GM12878 (cell line): ENCODE measurements at regions not wholly inside any gene's neighbourhood (a gene's known extent, or its start where the extent isn't known, plus 50 kb on each side); places are given as distances from the start of the nearest gene placed in this dataset.

Experiments
- CBFB ChIP-seq: IDR thresholded peaks from 2 replicates; pipeline ENCODE4 v1.6.1; 2016; ENCODE audit warnings: antibody characterized with exemption, low read depth
- CREB1 ChIP-seq: IDR thresholded peaks from 2 replicates; pipeline ENCODE4 v1.6.1; 2012; ENCODE audit warnings: low read depth, mild to moderate bottlenecking, inconsistent platforms
- E2F8 ChIP-seq: fragments of 450-650 bp; IDR thresholded peaks from 2 replicates; pipeline ENCODE4 v1.6.1; 2018; ENCODE audit warnings: mild to moderate bottlenecking, low read depth, moderate library complexity; ENCODE audit not compliant: partially characterized antibody
- ETV6 ChIP-seq, 2 experiments: fragments of 450-650 bp in 1 of 2; IDR thresholded peaks in 1 of 2; conservative IDR thresholded peaks in 1 of 2; 2 replicates each; pipeline ENCODE4 v1.6.1; 2014; ENCODE audit warnings: antibody characterized with exemption in 1 of 2, borderline replicate concordance in 1 of 2, low read depth in 1 of 2, mild to moderate bottlenecking in 1 of 2, moderate library complexity in 1 of 2
- MAX ChIP-seq: IDR thresholded peaks from 2 replicates; pipeline ENCODE4 v1.6.1; 2012; ENCODE audit warnings: low read depth, low read length, improper control_type of control experiment
- NR2C2 ChIP-seq: IDR thresholded peaks from 2 replicates; pipeline ENCODE4 v1.6.1; 2011; ENCODE audit warnings: borderline replicate concordance, low read depth; ENCODE audit not compliant: control insufficient read depth, insufficient read length
- USF1 ChIP-seq: IDR thresholded peaks from 2 replicates; pipeline ENCODE4 v1.6.1; 2011; ENCODE audit warnings: borderline replicate concordance, low read depth, mild to moderate bottlenecking, moderate library complexity, mixed read lengths, low read length; ENCODE audit not compliant: insufficient read depth; ENCODE audit errors: extremely low read length
- ZNF274 ChIP-seq: IDR thresholded peaks from one replicate; pipeline ENCODE4 v1.8.0; 2011; ENCODE audit not compliant: insufficient read length, insufficient read depth

- TF ChIP-seq ETV6 (conservative IDR thresholded peaks at IDR 0.05 in 1 of 2, IDR thresholded peaks at IDR 0.05 in 1 of 2; ENCODE audit: borderline replicate concordance in 1 of 2, low read depth in 1 of 2): no peak
- no peak for TF ChIP-seq USF1
- no peak for TF ChIP-seq ZNF274
- TF ChIP-seq NR2C2: no peak
- no peak for TF ChIP-seq MAX
- no peak for TF ChIP-seq CREB1
- no peak for TF ChIP-seq E2F8
- TF ChIP-seq CBFB: no peak
Observed at GRCh38 chr2:221677688-221678087, 105.6 kb upstream of the EPHA4 start.
